HG02571 (cell line): ENCODE measurements at regions not wholly inside any gene's neighbourhood (a gene's known extent, or its start where the extent isn't known, plus 50 kb on each side); places are given as distances from the start of the nearest gene placed in this dataset.
"Not testable (repeated sequence)": the region's sequence is repeated elsewhere in the genome, so short reads cannot be mapped to it uniquely, and the experiment has no call there.

ENCODE experiments used
- ATAC-seq: cut with Tn5 transposase; IDR thresholded peaks from one replicate; pipeline ENCODE4 v1.9.1; 2021; ENCODE audit warnings: mild to moderate bottlenecking, moderate library complexity; ENCODE audit not compliant: unreplicated experiment

DNA sequence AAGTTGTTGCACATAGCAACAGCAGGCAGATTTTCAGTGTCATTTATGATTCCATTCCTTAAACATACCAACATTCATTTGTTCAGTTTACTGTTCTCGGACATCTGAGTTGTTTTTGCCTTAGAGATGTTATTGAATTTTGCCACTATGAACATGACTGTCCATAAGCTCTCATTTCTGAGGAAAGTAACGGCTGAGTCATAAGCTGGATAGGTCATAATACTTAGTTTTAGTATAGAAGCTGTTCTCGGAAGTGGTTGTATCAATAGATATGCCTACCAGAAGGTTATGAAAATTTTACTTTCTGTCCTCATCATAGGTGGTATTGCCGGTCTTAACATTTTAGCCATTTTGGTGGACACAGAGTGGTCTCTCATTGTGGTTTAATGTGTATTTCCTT lies 157.1 kb upstream of the CLNK start:
- no peak for ATAC-seq

DNA sequence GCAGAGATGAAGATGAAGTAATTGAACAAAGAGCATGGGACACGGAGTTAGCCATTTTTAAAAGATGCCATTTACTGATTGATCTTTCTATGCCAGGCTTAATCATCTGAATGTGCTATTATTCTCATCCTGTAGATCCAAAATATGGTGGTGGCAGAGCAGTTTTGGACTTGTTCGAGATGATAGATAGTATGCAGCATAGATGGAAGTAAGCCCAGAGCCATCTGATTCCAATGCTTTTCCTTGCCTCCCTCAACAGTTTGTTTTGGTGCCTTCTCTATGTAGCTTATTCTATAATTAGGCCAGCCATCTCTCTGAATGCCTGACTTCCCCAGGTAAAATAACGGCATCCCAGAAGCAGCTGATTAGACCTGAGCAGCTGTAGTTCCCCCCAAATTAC lies 152.6 kb upstream of the CLNK start:
- ATAC-seq = no peak

GRCh38 chr4:10832806-10833628 lies 148.4 kb upstream of the CLNK start:
- ATAC-seq = no peak

GRCh38 chr4:10831727-10832408 lies 147.3 kb upstream of the CLNK start:
- no peak for ATAC-seq

GRCh38 chr4:10828918-10829538 lies 144.5 kb upstream of the CLNK start:
- ATAC-seq = not testable (repeated sequence)

GRCh38 chr4:10821826-10822225 lies 137.3 kb upstream of the CLNK start:
- no peak for ATAC-seq

DNA sequence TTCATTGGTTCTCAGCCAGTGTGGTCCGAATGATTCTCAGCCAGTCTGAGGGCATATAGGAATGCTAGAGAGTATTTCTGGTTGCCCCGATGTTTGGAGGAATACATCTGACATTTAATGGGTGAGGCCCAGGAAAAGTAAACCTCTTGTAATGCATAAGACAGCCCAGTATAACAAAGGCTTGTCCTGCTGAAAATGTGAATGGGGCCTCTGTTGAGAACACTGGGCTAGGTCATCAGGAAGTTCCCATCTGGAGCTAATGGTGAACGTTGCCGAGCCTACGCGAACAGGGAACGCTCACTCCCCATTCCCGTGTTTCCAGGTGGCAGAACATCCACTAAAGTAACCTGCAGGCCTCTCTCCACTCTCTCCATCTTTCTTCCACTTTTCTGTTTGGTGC lies 132.0 kb upstream of the CLNK start:
- no peak for ATAC-seq

- ATAC-seq = no peak
Observed at GRCh38 chr4:10811991-10812390, 127.4 kb upstream of the CLNK start.

DNA sequence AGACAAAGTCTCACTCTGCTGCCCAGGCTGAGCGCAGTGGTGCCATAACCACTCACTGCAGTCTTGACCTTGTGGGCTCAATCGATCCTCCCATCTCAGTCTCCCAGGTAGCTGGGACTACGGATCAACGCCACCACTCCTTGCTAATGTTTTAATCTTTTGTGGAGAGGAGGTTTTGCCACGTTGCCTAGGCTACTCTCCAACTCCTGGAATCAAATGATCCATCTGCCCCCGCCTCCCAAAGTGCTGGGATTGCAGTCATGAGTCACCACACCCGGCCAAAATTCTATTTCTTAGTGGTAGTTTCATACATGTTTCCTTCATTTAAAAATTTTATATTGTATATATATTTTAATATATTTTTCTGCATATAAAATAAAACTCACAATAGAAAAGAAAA lies 125.8 kb upstream of the CLNK start:
- ATAC-seq = no peak

GRCh38 chr4:10809905-10810304 lies 125.3 kb upstream of the CLNK start:
- peak; percentile 65 for ATAC-seq

DNA sequence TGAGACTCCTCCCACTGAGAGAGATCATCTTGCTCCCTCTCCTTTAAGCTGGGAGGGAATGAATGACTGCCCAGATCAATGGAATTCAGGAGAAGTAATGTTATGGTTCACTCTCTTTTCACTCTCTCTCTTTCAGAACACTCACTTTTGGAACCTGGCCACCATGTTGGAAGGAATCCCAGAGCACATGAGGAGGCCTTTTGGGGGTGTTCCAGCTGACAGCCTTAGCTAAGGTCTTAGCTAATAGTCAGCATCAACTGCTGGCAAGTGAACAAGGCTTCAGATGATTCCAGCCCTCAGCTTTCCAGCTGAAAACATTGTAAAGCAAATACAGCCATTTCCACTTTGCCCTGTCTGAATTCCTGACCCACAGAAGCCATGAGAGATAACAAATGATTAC lies 124.0 kb upstream of the CLNK start:
- no peak for ATAC-seq

GRCh38 chr4:10806953-10807645 lies 122.5 kb upstream of the CLNK start:
- no peak for ATAC-seq

GRCh38 chr4:10803713-10804343 lies 119.3 kb upstream of the CLNK start:
- ATAC-seq = no peak

DNA sequence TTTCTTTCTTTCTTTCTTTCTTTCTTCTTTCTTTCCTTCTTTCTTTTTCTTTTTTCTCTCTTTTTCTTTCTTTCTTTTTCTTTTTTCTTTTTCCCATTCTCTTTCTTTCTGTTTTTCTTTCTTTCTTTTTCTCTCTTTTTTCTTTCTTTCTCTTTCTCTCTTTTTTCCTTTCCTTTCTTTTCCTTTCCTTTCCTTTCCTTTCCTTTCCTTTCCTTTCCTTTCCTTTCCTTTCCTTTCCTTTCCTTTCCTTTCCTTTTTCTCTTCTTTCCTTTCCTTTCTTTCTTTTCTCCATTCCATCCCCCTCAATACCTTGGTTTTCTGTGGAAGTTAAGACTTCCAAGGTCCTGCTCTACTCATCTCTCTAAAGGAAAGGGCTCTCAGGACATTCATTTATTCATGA lies 102.8 kb upstream of the CLNK start:
- ATAC-seq = no peak

GRCh38 chr4:10784621-10785020 lies 100.1 kb upstream of the CLNK start:
- no peak for ATAC-seq

DNA sequence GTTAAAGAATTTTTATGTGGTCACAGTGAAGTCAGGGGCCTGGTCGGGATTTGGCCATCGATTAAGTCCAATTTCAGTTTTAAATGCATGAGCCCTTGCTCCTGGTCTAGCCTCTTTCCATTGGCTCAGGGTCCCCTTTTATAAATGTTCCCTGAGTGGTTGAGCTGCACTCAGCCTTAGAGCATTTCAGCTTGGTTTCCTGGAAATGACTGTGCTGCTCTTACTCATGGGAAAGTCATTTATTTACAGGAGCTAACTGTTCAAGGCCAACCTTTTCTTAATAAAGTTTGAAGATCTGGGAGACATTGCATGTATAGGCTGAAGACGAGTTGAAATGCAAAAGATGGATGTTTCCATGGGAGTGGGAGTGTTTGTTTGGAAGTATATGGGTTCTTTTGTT lies 98.8 kb upstream of the CLNK start:
- ATAC-seq = no peak

- peak; percentile 51 for ATAC-seq
Observed at GRCh38 chr4:10781805-10782204, 97.2 kb upstream of the CLNK start.

DNA sequence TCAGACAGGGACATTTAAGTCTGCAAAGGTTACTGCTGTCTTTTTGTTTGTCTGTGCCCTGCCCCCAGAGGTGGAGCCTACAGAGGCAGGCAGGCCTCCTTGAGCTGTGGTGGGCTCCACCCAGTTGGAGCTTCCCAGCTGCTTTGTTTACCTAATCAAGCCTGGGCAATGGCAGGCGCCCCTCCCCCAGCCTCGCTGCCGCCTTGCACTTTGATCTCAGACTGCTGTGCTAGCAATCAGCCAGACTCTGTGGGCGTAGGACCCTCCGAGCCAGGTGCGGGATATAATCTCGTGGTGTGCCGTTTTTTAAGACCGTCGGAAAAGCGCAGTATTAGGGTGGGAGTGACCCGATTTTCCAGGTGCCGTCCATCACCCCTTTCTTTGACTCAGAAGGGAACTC lies 96.2 kb upstream of the CLNK start:
- not testable (repeated sequence) for ATAC-seq

GRCh38 chr4:10775132-10775531 lies 90.6 kb upstream of the CLNK start:
- not testable (repeated sequence) for ATAC-seq

DNA sequence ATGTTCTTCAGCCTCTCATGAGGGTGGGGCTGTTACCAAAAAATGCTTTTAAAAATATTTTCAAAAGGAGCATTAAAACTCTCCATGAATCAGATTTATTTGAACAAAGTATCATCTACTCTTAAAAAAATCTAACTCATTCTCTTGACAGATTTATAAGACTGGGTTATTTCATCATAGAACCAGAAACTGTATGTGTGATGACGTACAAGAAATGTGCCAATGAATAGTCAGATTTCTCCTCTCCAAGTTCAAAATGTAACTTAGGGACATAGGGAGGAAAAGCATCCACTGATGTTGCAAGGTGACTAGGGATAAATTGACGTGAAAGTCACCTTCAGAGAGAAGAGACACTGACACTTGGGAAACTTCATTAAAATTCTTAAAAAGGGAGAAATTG lies 89.1 kb upstream of the CLNK start:
- ATAC-seq = no peak

- ATAC-seq = no peak
Observed at GRCh38 chr4:10773010-10773409, 88.4 kb upstream of the CLNK start.
